Upper lobe of left lung (tissue), 6 donors: ENCODE measurements at regions not wholly inside any gene's neighbourhood (a gene's known extent, or its start where the extent isn't known, plus 50 kb on each side); places are given as distances from the start of the nearest gene placed in this dataset.
A peak's percentile ranks its signal among the peaks of the same experiment; 100 is the strongest.

Source experiments
- ATAC-seq, 2 donors: fragments of 200-7000 bp; cut with Tn5 transposase; one replicate each; pipeline ENCODE4 v1.9.1; 2022; ENCODE audit warnings: mild to moderate bottlenecking in 2 of 2, moderate library complexity in 2 of 2; ENCODE audit not compliant: low FRiP score in 2 of 2
- DNase-seq, 2 donors: peaks; one replicate each; pipeline ENCODE4 v3.0.0-alpha.2; 2019 to 2020
- H3K27ac ChIP-seq, 4 donors: fragments of 200-600 bp; sonication (generic); one replicate each; pipeline ENCODE4 v1.5.1; 2016 to 2019
- H3K27me3 ChIP-seq, 4 donors: fragments of 200-600 bp; sonication (generic); one replicate each; pipeline ENCODE4 v1.5.1; 2017 to 2019
- H3K36me3 ChIP-seq, 4 donors: fragments of 200-600 bp; sonication (generic); one replicate each; pipeline ENCODE4 v1.5.1; 2016 to 2019
- H3K4me1 ChIP-seq, 4 donors: fragments of 200-600 bp; sonication (generic); one replicate each; pipeline ENCODE4 v1.5.1; 2018 to 2019
- H3K4me3 ChIP-seq, 4 donors: fragments of 200-600 bp; sonication (generic); one replicate each; pipeline ENCODE4 v1.5.1; 2017 to 2019; ENCODE audit warnings: mild to moderate bottlenecking in 2 of 4, moderate library complexity in 1 of 4
- H3K9me3 ChIP-seq, 4 donors: fragments of 200-600 bp; sonication (generic); one replicate each; pipeline ENCODE4 v1.5.1; 2018 to 2019
- EP300 ChIP-seq, 4 donors: sonication (generic); formaldehyde crosslinking; IDR thresholded peaks; one replicate each; pipeline ENCODE4 v1.5.1; 2017; ENCODE audit warnings: antibody characterized with exemption in 4 of 4, control low read depth in 2 of 4
- POLR2A ChIP-seq, 4 donors: fragments of 450-650 bp; IDR thresholded peaks; one replicate each; pipeline ENCODE4 v1.5.1; 2016 to 2017; ENCODE audit warnings: antibody characterized with exemption in 4 of 4, mild to moderate bottlenecking in 2 of 4
- POLR2AphosphoS5 ChIP-seq, 2 donors: sonication (generic); formaldehyde crosslinking; IDR thresholded peaks; one replicate each; pipeline ENCODE4 v1.5.1; 2017; ENCODE audit warnings: antibody characterized with exemption in 2 of 2
- WGBS, 2 donors: methylation state at CpG; one replicate each; pipeline ENCODE4 v1.1.5; 2017 to 2018; 5-methylcytosine and 5-hydroxymethylcytosine counted together
- TF ChIP-seq, protein P1 (sequence below), 6 experiments: fragments of 450-650 bp in 4 of 6; fragments of 200-600 bp in 2 of 6; sonication (generic) in 2 of 6; IDR thresholded peaks; one replicate each; pipeline ENCODE4 v1.5.1; 2016 to 2019; ENCODE audit warnings: antibody characterized with exemption in 6 of 6
- donor health status: DM: no; HTN: no; CAD: no; lungs with moderate emphysema.
- donor health status: DM: no; HTN: yes; CAD: no; lungs with severe emphysema.

GRCh38 chr4:16450724-16451123 lies 224.5 kb upstream of the TAPT1 start:
- Histone ChIP-seq H3K27me3 (no peaks in the 10 kb centered on the region), H3K4me3 (no peak overlapping the region), H3K27ac (no peak overlapping the region), H3K9me3 (no peaks in the 10 kb centered on the region), H3K36me3 (no peaks in the 10 kb centered on the region), H3K4me1 (no peaks in the 10 kb centered on the region)
- TF ChIP-seq POLR2AphosphoS5 (IDR thresholded peaks at IDR 0.05) = no peak
- no peak for TF ChIP-seq POLR2A (IDR thresholded peaks at IDR 0.05)
- TF ChIP-seq, protein P1, sequence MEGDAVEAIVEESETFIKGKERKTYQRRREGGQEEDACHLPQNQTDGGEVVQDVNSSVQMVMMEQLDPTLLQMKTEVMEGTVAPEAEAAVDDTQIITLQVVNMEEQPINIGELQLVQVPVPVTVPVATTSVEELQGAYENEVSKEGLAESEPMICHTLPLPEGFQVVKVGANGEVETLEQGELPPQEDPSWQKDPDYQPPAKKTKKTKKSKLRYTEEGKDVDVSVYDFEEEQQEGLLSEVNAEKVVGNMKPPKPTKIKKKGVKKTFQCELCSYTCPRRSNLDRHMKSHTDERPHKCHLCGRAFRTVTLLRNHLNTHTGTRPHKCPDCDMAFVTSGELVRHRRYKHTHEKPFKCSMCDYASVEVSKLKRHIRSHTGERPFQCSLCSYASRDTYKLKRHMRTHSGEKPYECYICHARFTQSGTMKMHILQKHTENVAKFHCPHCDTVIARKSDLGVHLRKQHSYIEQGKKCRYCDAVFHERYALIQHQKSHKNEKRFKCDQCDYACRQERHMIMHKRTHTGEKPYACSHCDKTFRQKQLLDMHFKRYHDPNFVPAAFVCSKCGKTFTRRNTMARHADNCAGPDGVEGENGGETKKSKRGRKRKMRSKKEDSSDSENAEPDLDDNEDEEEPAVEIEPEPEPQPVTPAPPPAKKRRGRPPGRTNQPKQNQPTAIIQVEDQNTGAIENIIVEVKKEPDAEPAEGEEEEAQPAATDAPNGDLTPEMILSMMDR (IDR thresholded peaks at IDR 0.05) = no peak
- no peak for TF ChIP-seq EP300 (IDR thresholded peaks at IDR 0.05)
- DNase-seq (no peak), ATAC-seq (no peak)
- 72 to 92% methylated on average over 1 of the region's 1 CpG for WGBS, 2 donors

GRCh38 chr4:16450031-16450430 lies 223.8 kb upstream of the TAPT1 start:
- ATAC-seq (no peak), DNase-seq (no peak)
- WGBS, 2 donors = 54 to 70% methylated on average over 3 of the region's 3 CpGs
- Histone ChIP-seq H3K4me1 (no peaks in the 10 kb centered on the region), H3K27me3 (no peaks in the 10 kb centered on the region), H3K36me3 (no peaks in the 10 kb centered on the region), H3K27ac (no peak overlapping the region), H3K9me3 (no peaks in the 10 kb centered on the region), H3K4me3 (no peak overlapping the region)
- TF ChIP-seq EP300 (IDR thresholded peaks at IDR 0.05) = no peak

GRCh38 chr4:16449406-16449805 lies 223.1 kb upstream of the TAPT1 start:
- ATAC-seq (no peak), DNase-seq (no peak)
- no peak overlapping the region for H3K27ac ChIP-seq
- 65 to 68% methylated on average over 2 of the region's 2 CpGs for WGBS, 2 donors
- H3K4me1 ChIP-seq = no peaks in the 10 kb centered on the region
- H3K36me3 ChIP-seq = no peaks in the 10 kb centered on the region
- no peaks in the 10 kb centered on the region for H3K27me3 ChIP-seq
- TF ChIP-seq, protein P1 (IDR thresholded peaks at IDR 0.05) = no peak
- TF ChIP-seq POLR2AphosphoS5 (IDR thresholded peaks at IDR 0.05) (no peak), EP300 (IDR thresholded peaks at IDR 0.05) (no peak), POLR2A (IDR thresholded peaks at IDR 0.05) (no peak)
- H3K9me3 ChIP-seq = no peaks in the 10 kb centered on the region
- no peak overlapping the region for H3K4me3 ChIP-seq

- no peak for TF ChIP-seq EP300 (IDR thresholded peaks at IDR 0.05)
- 77 to 80% methylated on average over 9 of the region's 9 CpGs for WGBS, 2 donors
- Histone ChIP-seq H3K4me3 (no peak overlapping the region), H3K4me1 (no peaks in the 10 kb centered on the region), H3K27ac (no peak overlapping the region), H3K27me3 (no peaks in the 10 kb centered on the region), H3K36me3 (no peaks in the 10 kb centered on the region), H3K9me3 (no peaks in the 10 kb centered on the region)
- no peak for ATAC-seq
- no peak for DNase-seq
Measured at GRCh38 chr4:16448241-16448840, 222.1 kb upstream of the TAPT1 start.

GRCh38 chr4:16443504-16444088 lies 217.3 kb upstream of the TAPT1 start:
- no peak overlapping the region for H3K27ac ChIP-seq
- H3K4me3 ChIP-seq = no peak overlapping the region
- no peaks in the 10 kb centered on the region for H3K27me3 ChIP-seq
- WGBS, 2 donors = 41 to 60% methylated on average over 2 of the region's 2 CpGs
- DNase-seq (no peak), ATAC-seq (peak in 1 of 2 donors; percentile 63)
- no peaks in the 10 kb centered on the region for H3K4me1 ChIP-seq
- TF ChIP-seq POLR2AphosphoS5 (IDR thresholded peaks at IDR 0.05) = no peak
- TF ChIP-seq, protein P1 (IDR thresholded peaks at IDR 0.05) = peak; percentile 36 to 66 (median 53)
- no peaks in the 10 kb centered on the region for H3K9me3 ChIP-seq
- H3K36me3 ChIP-seq = no peaks in the 10 kb centered on the region

DNA sequence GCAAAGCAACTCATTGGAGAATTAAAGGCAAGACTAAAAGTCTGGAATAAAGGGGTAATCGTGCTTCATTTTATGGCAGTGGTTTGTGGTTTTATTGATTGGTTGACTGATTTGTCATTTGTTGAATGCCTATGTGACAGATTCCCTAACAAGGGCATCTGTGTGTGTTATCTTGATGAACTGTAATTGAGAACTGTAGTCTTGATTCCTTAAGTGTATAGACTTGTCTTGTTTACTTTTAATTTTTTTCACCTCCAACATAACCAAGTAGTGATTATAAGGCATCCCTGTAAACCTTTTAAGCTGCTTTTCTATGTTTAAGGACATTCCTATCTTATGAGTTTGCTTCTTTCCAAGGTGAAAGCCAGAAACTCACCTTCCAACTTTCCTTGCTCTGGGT lies 216.0 kb upstream of the TAPT1 start:
- Histone ChIP-seq H3K27ac (no peak overlapping the region), H3K4me1 (no peaks in the 10 kb centered on the region), H3K4me3 (no peak overlapping the region), H3K9me3 (peaks cover 0 to 8% (median 2%) of the 10 kb centered on the region in 4 donors), H3K36me3 (no peaks in the 10 kb centered on the region), H3K27me3 (no peaks in the 10 kb centered on the region)
- WGBS, 2 donors = 29 to 44% methylated on average over 1 of the region's 1 CpG
- ATAC-seq = no peak
- TF ChIP-seq POLR2AphosphoS5 (IDR thresholded peaks at IDR 0.05) = no peak
- TF ChIP-seq EP300 (IDR thresholded peaks at IDR 0.05) = no peak
- TF ChIP-seq, protein P1 (IDR thresholded peaks at IDR 0.05) = no peak
- no peak for TF ChIP-seq POLR2A (IDR thresholded peaks at IDR 0.05)
- DNase-seq = no peak
